ENCODE measurements at regions not wholly inside any gene's neighbourhood (a gene's known extent, or its start where the extent isn't known, plus 50 kb on each side); places are given as distances from the start of the nearest gene placed in this dataset.
A peak's percentile ranks its signal among the peaks of the same experiment; 100 is the strongest.
"Not testable (repeated sequence)": the region's sequence is repeated elsewhere in the genome, so short reads cannot be mapped to it uniquely, and the experiment has no call there.

- no peak for TF ChIP-seq CTCF (IDR thresholded peaks at IDR 0.05; ENCODE audit: borderline replicate concordance)
- no peak for DNase-seq
- no peaks in the 10 kb centered on the region for H3K36me3 ChIP-seq
- no peaks in the 10 kb centered on the region for H3K27me3 ChIP-seq (ENCODE audit: low read depth)
- H3K27ac ChIP-seq (replicated peaks): no peak overlapping the region
- H3K4me3 ChIP-seq: no peak overlapping the region
- no peaks in the 10 kb centered on the region for H3K4me1 ChIP-seq
- intact Hi-C loops (cut with micrococcal nuclease): no loop called here
- H3K9me3 ChIP-seq (replicated peaks): peaks cover 16% of the 10 kb centered on the region
Observed at GRCh38 chr5:118397236-118397635, 591.1 kb downstream of the DTWD2 start.

GRCh38 chr5:118392491-118392890 lies 595.9 kb downstream of the DTWD2 start:
- TF ChIP-seq CTCF (IDR thresholded peaks at IDR 0.05; ENCODE audit: borderline replicate concordance): no peak
- H3K9me3 ChIP-seq (replicated peaks): peaks cover 13% of the 10 kb centered on the region
- DNase-seq: no peak
- H3K4me1 ChIP-seq: no peaks in the 10 kb centered on the region
- H3K4me3 ChIP-seq: no peak overlapping the region
- intact Hi-C loops (cut with micrococcal nuclease): no loop called here
- H3K27ac ChIP-seq (replicated peaks): no peak overlapping the region
- H3K36me3 ChIP-seq: no peaks in the 10 kb centered on the region
- H3K27me3 ChIP-seq (ENCODE audit: low read depth): no peaks in the 10 kb centered on the region

DNA sequence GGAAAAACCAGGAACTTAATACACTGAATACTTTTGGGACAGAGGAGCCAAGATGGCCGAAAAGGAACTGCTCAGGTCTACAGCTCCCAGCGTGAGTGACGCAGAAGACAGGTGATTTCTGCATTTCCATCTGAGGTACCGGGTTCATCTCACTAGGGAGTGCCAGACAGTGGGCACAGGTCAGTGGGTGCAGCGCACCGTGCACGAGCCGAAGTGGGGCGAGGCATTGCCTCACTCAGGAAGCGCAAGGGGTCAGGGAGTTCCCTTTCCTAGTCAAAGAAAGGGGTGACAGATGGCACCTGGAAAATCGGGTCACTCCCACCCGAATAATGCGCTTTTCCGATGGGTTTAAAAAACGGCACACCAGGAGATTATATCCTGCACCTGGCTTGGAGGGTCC lies 605.4 kb downstream of the DTWD2 start:
- H3K36me3 ChIP-seq; DNase-seq; H3K27ac ChIP-seq (replicated peaks); intact Hi-C loops (cut with micrococcal nuclease); H3K4me3 ChIP-seq; H3K27me3 ChIP-seq (ENCODE audit: low read depth): not testable (repeated sequence)
- Histone ChIP-seq H3K9me3 (replicated peaks) (peaks cover 23% of the 10 kb centered on the region), H3K4me1 (peaks cover 17% of the 10 kb centered on the region)

GRCh38 chr5:118379470-118379869 lies 608.9 kb downstream of the DTWD2 start:
- no peak for TF ChIP-seq CTCF (IDR thresholded peaks at IDR 0.05; ENCODE audit: borderline replicate concordance)
- Histone ChIP-seq H3K27ac (replicated peaks) (peak overlapping the region; percentile 44), H3K9me3 (replicated peaks) (peaks cover 9% of the 10 kb centered on the region), H3K36me3 (no peaks in the 10 kb centered on the region), H3K4me1 (peaks cover 46% of the 10 kb centered on the region), H3K27me3 (ENCODE audit: low read depth) (no peaks in the 10 kb centered on the region), H3K4me3 (no peak overlapping the region)
- intact Hi-C loops (cut with micrococcal nuclease): no loop called here
- DNase-seq: no peak

DNA sequence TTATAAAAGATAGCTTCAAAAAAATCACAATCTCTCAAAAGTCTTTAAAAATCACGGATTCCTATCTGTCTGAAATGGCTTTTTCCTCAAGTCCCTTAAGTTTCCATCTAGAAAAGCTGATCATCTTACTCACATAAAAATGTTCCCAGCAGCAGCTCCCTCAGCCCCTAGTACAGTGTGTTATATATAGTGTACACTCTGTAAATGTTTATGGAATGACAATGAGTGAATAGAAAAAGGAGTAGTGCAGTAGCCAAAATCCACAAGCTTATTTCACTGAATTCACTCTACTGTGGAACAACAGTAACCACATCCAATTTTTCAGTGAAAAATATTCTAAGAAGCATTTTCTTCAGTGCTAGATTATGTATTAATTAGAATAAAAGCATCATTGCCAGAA lies 609.4 kb downstream of the DTWD2 start:
- H3K36me3 ChIP-seq: no peaks in the 10 kb centered on the region
- peaks cover 46% of the 10 kb centered on the region for H3K4me1 ChIP-seq
- no peak overlapping the region for H3K4me3 ChIP-seq
- H3K9me3 ChIP-seq (replicated peaks): peaks cover 9% of the 10 kb centered on the region
- DNase-seq: no peak
- TF ChIP-seq CTCF (IDR thresholded peaks at IDR 0.05; ENCODE audit: borderline replicate concordance): no peak
- H3K27me3 ChIP-seq (ENCODE audit: low read depth): no peaks in the 10 kb centered on the region
- peak overlapping the region; percentile 44 for H3K27ac ChIP-seq (replicated peaks)
- intact Hi-C loops (cut with micrococcal nuclease): no loop called here

DNA sequence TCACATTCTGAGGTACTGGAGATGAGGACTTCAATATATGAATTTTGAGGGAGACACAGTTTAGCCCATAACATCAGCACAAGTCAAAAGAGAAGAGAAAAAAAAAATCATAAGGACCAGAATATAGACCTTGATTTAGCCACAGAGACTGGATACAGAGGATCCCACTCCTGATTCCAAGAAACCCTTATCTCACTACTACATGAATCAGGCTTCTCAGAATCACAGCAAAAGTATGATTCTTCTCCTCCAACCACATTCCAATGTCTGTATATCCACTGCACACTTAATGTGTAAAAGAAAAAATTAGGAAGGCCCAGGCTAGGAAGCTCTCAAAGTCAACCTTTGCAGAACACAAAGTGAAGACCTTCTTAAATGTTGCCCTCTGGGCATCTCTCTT lies 610.9 kb downstream of the DTWD2 start:
- H3K27ac ChIP-seq (replicated peaks): peak overlapping the region; percentile 32
- intact Hi-C loops (cut with micrococcal nuclease): no loop called here
- H3K9me3 ChIP-seq (replicated peaks): no peaks in the 10 kb centered on the region
- no peak overlapping the region for H3K4me3 ChIP-seq
- DNase-seq: no peak
- H3K36me3 ChIP-seq: no peaks in the 10 kb centered on the region
- TF ChIP-seq CTCF (IDR thresholded peaks at IDR 0.05; ENCODE audit: borderline replicate concordance): no peak
- H3K4me1 ChIP-seq: peaks cover 53% of the 10 kb centered on the region
- no peaks in the 10 kb centered on the region for H3K27me3 ChIP-seq (ENCODE audit: low read depth)

All from left ventricle myocardium inferior (tissue), 1 donor.